B cell (primary cell): ENCODE measurements at regions not wholly inside any gene's neighbourhood (a gene's known extent, or its start where the extent isn't known, plus 50 kb on each side); places are given as distances from the start of the nearest gene placed in this dataset.

ENCODE experiments used
- ATAC-seq: fragments of 200-7000 bp; cut with Tn5 transposase; one replicate; pipeline ENCODE4 v1.10.0; 2021; ENCODE audit warnings: low read depth, mild to moderate bottlenecking, moderate number of reproducible peaks, moderate library complexity
- CTCF ChIA-PET: fragments of 350-600 bp; sonication (Branson Sonifier 250); formaldehyde crosslinking; loops from one replicate; lab custom pipeline; 2021; ENCODE audit warnings: antibody characterized with exemption, inconsistent platforms; lab: Charles Lee
- POLR2A ChIA-PET: fragments of 350-600 bp; sonication (Branson Sonifier 250); formaldehyde crosslinking; loops from one replicate; lab custom pipeline; 2021; ENCODE audit warnings: antibody characterized with exemption; lab: Charles Lee
- DNase-seq: peaks from one replicate; pipeline ENCODE4 v3.0.0; 2013
- H2AFZ ChIP-seq: 2 replicates; pipeline ENCODE4 v1.6.1; 2012; ENCODE audit warnings: mild to moderate bottlenecking, low read depth, low read length; ENCODE audit not compliant: insufficient read depth, poor library complexity, severe bottlenecking
- H3K27ac ChIP-seq, 2 donors: 1 replicate in 1 of 2; 2 replicates in 1 of 2; pipeline ENCODE4 v1.5.1; 2012 to 2013; ENCODE audit warnings: low read length in 2 of 2, mild to moderate bottlenecking in 2 of 2, moderate library complexity in 1 of 2
- H3K27me3 ChIP-seq, 4 experiments: fragments of 200-600 bp in 1 of 4; sonication (generic) in 1 of 4; replicated peaks in 1 of 4; 1 replicate in 2 of 4; 2 replicates in 2 of 4; pipeline versions ENCODE4 v1.6.1 to v1.7.0; 2013 to 2016; ENCODE audit warnings: low read length in 3 of 4, mild to moderate bottlenecking in 2 of 4, mixed read lengths in 1 of 4, moderate library complexity in 1 of 4; ENCODE audit not compliant: insufficient read depth in 4 of 4, control insufficient read depth in 3 of 4; ENCODE audit errors: control extremely low read depth in 1 of 4
- H3K36me3 ChIP-seq, 2 experiments: replicated peaks in 1 of 2; 1 replicate in 1 of 2; 2 replicates in 1 of 2; pipeline versions ENCODE4 v1.6.1 to v1.7.1; 2013; ENCODE audit warnings: low read length in 1 of 2; ENCODE audit not compliant: insufficient read depth in 2 of 2, control insufficient read depth in 1 of 2; ENCODE audit errors: control extremely low read depth in 1 of 2, extremely low read depth in 1 of 2
- H3K4me1 ChIP-seq, 2 donors: fragments of 200-600 bp in 1 of 2; sonication (generic) in 1 of 2; 1 replicate in 1 of 2; 2 replicates in 1 of 2; pipeline versions ENCODE4 v1.5.1 to v1.6.1; 2013 to 2017; ENCODE audit warnings: low read length in 2 of 2; ENCODE audit not compliant: control insufficient read depth in 2 of 2, insufficient read depth in 2 of 2
- H3K4me2 ChIP-seq: replicated peaks from 2 replicates; pipeline ENCODE3; 2012; ENCODE audit warnings: mild to moderate bottlenecking, low read depth, low read length; ENCODE audit not compliant: poor library complexity, severe bottlenecking
- H3K4me3 ChIP-seq, 5 experiments: fragments of 200-600 bp in 1 of 5; sonication (generic) in 1 of 5; 1 replicate in 3 of 5; 2 replicates in 2 of 5; pipeline versions ENCODE4 v1.5.1 to v1.7.0; 2011 to 2016; ENCODE audit warnings: low read length in 4 of 5, mild to moderate bottlenecking in 4 of 5, low read depth in 2 of 5, control low read depth in 1 of 5, moderate library complexity in 1 of 5; ENCODE audit not compliant: insufficient read depth in 1 of 5; ENCODE audit errors: control extremely low read depth in 1 of 5, extremely low read depth in 1 of 5
- H3K79me2 ChIP-seq: fragments of 200-600 bp; sonication (generic); one replicate; pipeline ENCODE4 v1.6.0; 2016; ENCODE audit warnings: low read length; ENCODE audit not compliant: control insufficient read depth, insufficient read depth
- H3K9ac ChIP-seq: fragments of 200-600 bp; sonication (generic); 2 replicates; pipeline ENCODE4 v1.6.1; 2017; ENCODE audit warnings: mild to moderate bottlenecking, low read length, moderate library complexity
- H3K9me3 ChIP-seq, 3 donors: one replicate each; pipeline versions ENCODE4 v1.6.1 to v1.7.1; 2013; ENCODE audit warnings: low read length in 2 of 3; ENCODE audit not compliant: control insufficient read depth in 2 of 3, insufficient read depth in 1 of 3; ENCODE audit errors: control extremely low read depth in 1 of 3
- H4K20me1 ChIP-seq: 2 replicates; pipeline ENCODE4 v1.6.0; 2012; ENCODE audit warnings: mild to moderate bottlenecking, low read length; ENCODE audit not compliant: insufficient read depth, control insufficient read depth, poor library complexity, severe bottlenecking
- H3K27ac Mint-ChIP-seq: one replicate; pipeline ENCODE4 v1.8.0; 2021; ENCODE audit warnings: mixed read lengths
- H3K27me3 Mint-ChIP-seq: one replicate; pipeline ENCODE4 v1.8.0; 2021; ENCODE audit warnings: mixed read lengths
- H3K4me1 Mint-ChIP-seq: one replicate; pipeline ENCODE4 v1.8.0; 2021; ENCODE audit warnings: mixed read lengths
- H3K4me3 Mint-ChIP-seq: one replicate; pipeline ENCODE4 v1.8.0; 2021; ENCODE audit warnings: mixed read lengths
- H3K9me3 Mint-ChIP-seq: one replicate; pipeline ENCODE4 v1.8.0; 2022; ENCODE audit warnings: mixed read lengths; ENCODE audit not compliant: insufficient read depth
- EZH2 ChIP-seq: IDR thresholded peaks from 2 replicates; pipeline ENCODE4 v1.6.1; 2012; ENCODE audit warnings: borderline replicate concordance, low read depth, mild to moderate bottlenecking, moderate library complexity, low read length; ENCODE audit not compliant: insufficient read depth, poor library complexity, severe bottlenecking
- whole genome bisulfite sequencing: methylation state at CpG from one replicate; pipeline ENCODE4 v1.1.5; 2013; ENCODE audit warnings: missing lambda C conversion rate; ENCODE audit not compliant: insufficient coverage; 5-methylcytosine and 5-hydroxymethylcytosine counted together
- intact Hi-C: fragments of 100-400 bp; cut with micrococcal nuclease; formaldehyde crosslinking; loops from one replicate; pipeline ENCODE4 v1.10.0; 2022
- TF ChIP-seq, protein P1 (sequence below): fragments of 200-600 bp; IDR thresholded peaks from one replicate; pipeline ENCODE4 v1.8.0; 2022; ENCODE audit warnings: antibody characterized with exemption, mild to moderate bottlenecking

DNA sequence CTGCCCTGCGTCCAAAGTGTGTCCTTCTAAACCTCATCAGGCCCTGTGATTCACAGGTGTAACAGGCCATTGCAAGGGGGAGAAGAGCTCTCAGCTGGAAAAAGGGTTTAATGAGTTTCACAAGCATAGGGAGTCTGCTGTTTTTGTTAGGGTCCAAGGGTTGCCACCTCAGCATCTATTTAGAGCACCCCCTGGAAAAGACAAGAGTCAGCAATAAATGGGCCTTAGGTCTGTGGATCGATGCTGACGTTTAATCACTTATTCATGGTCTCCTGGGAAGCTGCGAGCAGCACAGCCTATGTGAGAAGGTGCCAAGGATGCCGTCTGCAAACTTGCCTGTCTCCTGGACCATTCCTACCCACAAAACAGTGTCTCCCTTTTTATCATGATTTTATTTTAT, 78.4 kb upstream of the BAIAP2L1 start:
- intact Hi-C loops: no loop called here
- no peaks in the 10 kb centered on the region for H3K36me3 ChIP-seq
- H3K4me1 ChIP-seq: no peaks in the 10 kb centered on the region
- H3K79me2 ChIP-seq: no peaks in the 10 kb centered on the region
- ChIA-PET POLR2A (no interaction called here), CTCF (no interaction called here)
- H4K20me1 ChIP-seq: no peaks in the 10 kb centered on the region
- H3K9ac ChIP-seq: no peak overlapping the region
- H2AFZ ChIP-seq: no peak overlapping the region
- no peak overlapping the region for H3K4me3 ChIP-seq
- H3K4me3 Mint-ChIP-seq: no peak overlapping the region
- H3K9me3 ChIP-seq: peaks cover 0 to 10% (median 0%) of the 10 kb centered on the region in 3 donors
- H3K4me2 ChIP-seq: no peak overlapping the region
- DNase-seq (no peak), ATAC-seq (no peak)
- H3K27ac ChIP-seq: no peak overlapping the region
- no CpG with 5 or more reads among the region's 5 CpGs for WGBS
- H3K27me3 Mint-ChIP-seq: peaks cover 5% of the 10 kb centered on the region
- H3K27ac Mint-ChIP-seq: no peak overlapping the region
- peaks cover 0 to 5% (median under 1%) of the 10 kb centered on the region in 4 experiments for H3K27me3 ChIP-seq
- no peaks in the 10 kb centered on the region for H3K9me3 Mint-ChIP-seq
- TF ChIP-seq EZH2: no peak
- TF ChIP-seq, protein P1, sequence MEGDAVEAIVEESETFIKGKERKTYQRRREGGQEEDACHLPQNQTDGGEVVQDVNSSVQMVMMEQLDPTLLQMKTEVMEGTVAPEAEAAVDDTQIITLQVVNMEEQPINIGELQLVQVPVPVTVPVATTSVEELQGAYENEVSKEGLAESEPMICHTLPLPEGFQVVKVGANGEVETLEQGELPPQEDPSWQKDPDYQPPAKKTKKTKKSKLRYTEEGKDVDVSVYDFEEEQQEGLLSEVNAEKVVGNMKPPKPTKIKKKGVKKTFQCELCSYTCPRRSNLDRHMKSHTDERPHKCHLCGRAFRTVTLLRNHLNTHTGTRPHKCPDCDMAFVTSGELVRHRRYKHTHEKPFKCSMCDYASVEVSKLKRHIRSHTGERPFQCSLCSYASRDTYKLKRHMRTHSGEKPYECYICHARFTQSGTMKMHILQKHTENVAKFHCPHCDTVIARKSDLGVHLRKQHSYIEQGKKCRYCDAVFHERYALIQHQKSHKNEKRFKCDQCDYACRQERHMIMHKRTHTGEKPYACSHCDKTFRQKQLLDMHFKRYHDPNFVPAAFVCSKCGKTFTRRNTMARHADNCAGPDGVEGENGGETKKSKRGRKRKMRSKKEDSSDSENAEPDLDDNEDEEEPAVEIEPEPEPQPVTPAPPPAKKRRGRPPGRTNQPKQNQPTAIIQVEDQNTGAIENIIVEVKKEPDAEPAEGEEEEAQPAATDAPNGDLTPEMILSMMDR: no peak
- no peaks in the 10 kb centered on the region for H3K4me1 Mint-ChIP-seq

DNA sequence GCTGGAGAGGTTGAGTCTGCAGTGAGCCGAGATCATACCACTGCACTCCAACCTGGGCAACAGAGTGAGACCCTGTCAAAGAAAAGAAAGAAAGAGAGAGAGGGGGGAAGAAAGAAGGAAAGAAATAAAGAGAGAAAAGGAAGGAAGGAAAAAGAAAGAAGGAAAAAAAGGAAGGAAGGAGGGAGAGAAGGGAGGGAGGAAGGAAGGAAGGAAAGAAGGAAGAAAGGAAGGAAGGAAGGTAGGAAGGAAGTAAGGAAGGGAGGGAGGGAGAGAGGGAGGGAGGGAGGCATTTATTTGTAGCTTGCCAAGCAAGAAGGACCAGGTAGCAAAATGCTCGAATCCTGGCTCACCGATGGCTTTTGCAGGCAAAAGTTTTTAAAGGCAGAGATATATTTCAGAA, 74.5 kb upstream of the BAIAP2L1 start:
- 85% methylated on average over 3 of the region's 3 CpGs for WGBS
- Histone ChIP-seq H3K4me3 (no peak overlapping the region), H3K27ac (no peak overlapping the region), H3K27me3 (peaks cover 0 to 20% (median 3%) of the 10 kb centered on the region in 4 experiments), H3K9me3 (peaks cover 0 to 10% (median 0%) of the 10 kb centered on the region in 3 donors), H3K4me2 (no peak overlapping the region), H3K36me3 (no peaks in the 10 kb centered on the region), H3K4me1 (peaks cover 3 to 4% of the 10 kb centered on the region in 2 donors), H2AFZ (no peak overlapping the region), H3K79me2 (no peaks in the 10 kb centered on the region), H3K9ac (no peak overlapping the region), H4K20me1 (no peaks in the 10 kb centered on the region)
- intact Hi-C loops: no loop called here
- H3K27ac Mint-ChIP-seq: no peak overlapping the region
- H3K9me3 Mint-ChIP-seq: no peaks in the 10 kb centered on the region
- ATAC-seq (no peak), DNase-seq (no peak)
- peaks cover 12% of the 10 kb centered on the region for H3K27me3 Mint-ChIP-seq
- ChIA-PET CTCF (no interaction called here), POLR2A (no interaction called here)
- H3K4me3 Mint-ChIP-seq: no peak overlapping the region
- TF ChIP-seq, protein P1: no peak
- no peak for TF ChIP-seq EZH2
- peaks cover 6% of the 10 kb centered on the region for H3K4me1 Mint-ChIP-seq
